WTC11 (cell line): ENCODE measurements at regions not wholly inside any gene's neighbourhood (a gene's known extent, or its start where the extent isn't known, plus 50 kb on each side); places are given as distances from the start of the nearest gene placed in this dataset.

Source experiments
- ATAC-seq: fragments of 200-7000 bp; cut with Tn5 transposase; 2 replicates; pipeline ENCODE4 v1.10.0; 2021; ENCODE audit warnings: mild to moderate bottlenecking, moderate library complexity
- CTCF ChIA-PET: fragments of 300-600 bp; sonication (Branson Sonifier 250); formaldehyde crosslinking; loops from one replicate; lab custom pipeline; 2021; ENCODE audit warnings: antibody characterized with exemption; lab: Charles Lee
- POLR2A ChIA-PET: fragments of 350-600 bp; sonication (Branson Sonifier 250); formaldehyde crosslinking; loops from one replicate; lab custom pipeline; 2021; ENCODE audit warnings: antibody characterized with exemption; lab: Charles Lee
- DNase-seq: peaks from one replicate; pipeline ENCODE4 v3.0.0; 2021; ENCODE audit warnings: low spot score
- H3K27ac Mint-ChIP-seq: 2 replicates; pipeline ENCODE4 v1.8.0; 2021; ENCODE audit warnings: mixed read lengths
- H3K27me3 Mint-ChIP-seq: 2 replicates; pipeline ENCODE4 v1.8.0; 2021; ENCODE audit warnings: low read depth, mild to moderate bottlenecking, moderate library complexity, mixed read lengths
- H3K36me3 Mint-ChIP-seq: 2 replicates; pipeline ENCODE4 v1.8.0; 2021; ENCODE audit warnings: mixed read lengths
- H3K4me1 Mint-ChIP-seq: 2 replicates; pipeline ENCODE4 v1.8.0; 2022; ENCODE audit warnings: mixed read lengths
- H3K4me3 Mint-ChIP-seq: 2 replicates; pipeline ENCODE4 v1.8.0; 2021; ENCODE audit warnings: mild to moderate bottlenecking, moderate library complexity, mixed read lengths
- H3K9me3 Mint-ChIP-seq: 2 replicates; pipeline ENCODE4 v1.8.0; 2021; ENCODE audit warnings: mixed read lengths
- ATF6 ChIP-seq: sonication (generic); formaldehyde crosslinking; IDR thresholded peaks from 2 replicates; pipeline ENCODE4 v1.8.1; 2023; ENCODE audit warnings: mild to moderate bottlenecking, missing genetic modification reagents
- CREM ChIP-seq: sonication (generic); formaldehyde crosslinking; IDR thresholded peaks from 2 replicates; pipeline ENCODE4 v1.8.1; 2022; ENCODE audit warnings: mild to moderate bottlenecking, missing genetic modification reagents, moderate library complexity
- E2F1 ChIP-seq: sonication (generic); formaldehyde crosslinking; IDR thresholded peaks from 2 replicates; pipeline ENCODE4 v1.8.0; 2022; ENCODE audit warnings: mild to moderate bottlenecking, missing genetic modification reagents
- ELF4 ChIP-seq: sonication (generic); formaldehyde crosslinking; IDR thresholded peaks from 2 replicates; pipeline ENCODE4 v1.8.1; 2022; ENCODE audit warnings: low read depth, mild to moderate bottlenecking, moderate library complexity, missing genetic modification reagents
- ESRRA ChIP-seq: sonication (generic); formaldehyde crosslinking; IDR thresholded peaks from 2 replicates; pipeline ENCODE4 v1.8.1; 2022; ENCODE audit warnings: mild to moderate bottlenecking, missing genetic modification reagents, borderline replicate concordance
- KAT7 ChIP-seq: sonication (generic); formaldehyde crosslinking; IDR thresholded peaks from 2 replicates; pipeline ENCODE4 v1.8.1; 2023; ENCODE audit warnings: missing genetic modification reagents, mild to moderate bottlenecking, borderline replicate concordance
- NR1H2 ChIP-seq: sonication (generic); formaldehyde crosslinking; IDR thresholded peaks from 2 replicates; pipeline ENCODE4 v1.9.0; 2021; ENCODE audit warnings: mild to moderate bottlenecking, moderate library complexity, missing genetic modification reagents
- RORB ChIP-seq: fragments of 250-450 bp; sonication (Bioruptor Pico); IDR thresholded peaks from 2 replicates; pipeline ENCODE4 v1.9.0; 2021; ENCODE audit warnings: mild to moderate bottlenecking
- SMAD3 ChIP-seq: sonication (generic); formaldehyde crosslinking; IDR thresholded peaks from 2 replicates; pipeline ENCODE4 v1.8.0; 2022; ENCODE audit warnings: missing genetic modification reagents, mild to moderate bottlenecking, borderline replicate concordance
- SP1 ChIP-seq: sonication (generic); formaldehyde crosslinking; conservative IDR thresholded peaks from 2 replicates; pipeline ENCODE4 v1.8.1; 2022; ENCODE audit warnings: missing genetic modification reagents
- STAT6 ChIP-seq: sonication (generic); formaldehyde crosslinking; conservative IDR thresholded peaks from 2 replicates; pipeline ENCODE4 v1.8.1; 2023; ENCODE audit warnings: mild to moderate bottlenecking, low read depth, missing genetic modification reagents, moderate library complexity
- TEAD4 ChIP-seq: sonication (generic); formaldehyde crosslinking; IDR thresholded peaks from 2 replicates; pipeline ENCODE4 v1.8.0; 2022; ENCODE audit warnings: mild to moderate bottlenecking, missing genetic modification reagents
- ZBTB21 ChIP-seq: sonication (generic); formaldehyde crosslinking; IDR thresholded peaks from 2 replicates; pipeline ENCODE4 v1.8.1; 2023; ENCODE audit warnings: mild to moderate bottlenecking, missing genetic modification reagents, borderline replicate concordance
- ZNF138 ChIP-seq: sonication (generic); formaldehyde crosslinking; conservative IDR thresholded peaks from 2 replicates; pipeline ENCODE4 v1.8.1; 2022; ENCODE audit warnings: mild to moderate bottlenecking, moderate library complexity, missing genetic modification reagents
- ZNF263 ChIP-seq: sonication (generic); formaldehyde crosslinking; IDR thresholded peaks from 2 replicates; pipeline ENCODE4 v1.8.1; 2022; ENCODE audit warnings: low read depth, mild to moderate bottlenecking, moderate library complexity, missing genetic modification reagents
- ZNF671 ChIP-seq: fragments of 250-450 bp; sonication (Bioruptor Pico); IDR thresholded peaks from 2 replicates; pipeline ENCODE4 v1.8.0; 2021; ENCODE audit warnings: mild to moderate bottlenecking
- TF ChIP-seq, protein P1 (sequence below): sonication (generic); formaldehyde crosslinking; IDR thresholded peaks from 2 replicates; pipeline ENCODE4 v1.8.1; 2023; ENCODE audit warnings: mild to moderate bottlenecking, missing genetic modification reagents, borderline replicate concordance
- TF ChIP-seq, protein P2 (sequence below): sonication (generic); formaldehyde crosslinking; IDR thresholded peaks from 2 replicates; pipeline ENCODE4 v1.8.0; 2022; ENCODE audit warnings: mild to moderate bottlenecking, missing genetic modification reagents
- TF ChIP-seq, protein P3 (sequence below): fragments of 250-450 bp; sonication (Bioruptor Pico); IDR thresholded peaks from 2 replicates; pipeline ENCODE4 v2.1.2; 2022; ENCODE audit warnings: mild to moderate bottlenecking, moderate library complexity
- TF ChIP-seq, protein P4 (sequence below): sonication (generic); formaldehyde crosslinking; IDR thresholded peaks from 2 replicates; pipeline ENCODE4 v1.8.1; 2022; ENCODE audit warnings: mild to moderate bottlenecking, missing genetic modification reagents, moderate library complexity, borderline replicate concordance

DNA sequence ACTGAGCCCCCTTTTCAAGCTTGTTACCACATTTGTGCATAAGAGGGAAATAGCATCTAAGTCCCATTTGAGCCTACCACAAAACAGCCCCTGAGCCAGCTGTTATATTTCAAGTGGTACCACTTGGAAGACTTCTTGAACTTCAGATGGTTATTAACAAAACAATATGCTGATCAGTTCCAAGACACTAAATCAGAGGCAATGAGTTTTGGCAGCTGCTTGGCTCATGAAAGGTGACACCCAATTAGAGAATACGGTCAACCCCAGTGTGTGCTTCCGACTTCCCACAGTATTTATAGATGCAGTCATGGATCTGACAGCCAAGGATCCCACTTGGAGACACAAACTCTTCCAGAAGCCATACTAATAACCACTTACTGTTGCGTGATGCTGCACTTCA lies 469.6 kb upstream of the PPP2R3A start:
- Mint-ChIP-seq H3K27ac (no peak overlapping the region), H3K4me1 (no peaks in the 10 kb centered on the region), H3K9me3 (no peaks in the 10 kb centered on the region), H3K36me3 (no peaks in the 10 kb centered on the region), H3K27me3 (no peaks in the 10 kb centered on the region; the same call in 1 of the 2 replicates), H3K4me3 (no peak overlapping the region)
- ChIA-PET CTCF (interaction anchor here (0.7 kb wide), 1 partner anchor 701 kb away, joined by 3 read pairs; the partner anchor contains the start of gene EPHB1), POLR2A (no interaction called here)
- ATAC-seq (no peak), DNase-seq (no peak)
- TF ChIP-seq E2F1 (CRISPR knock-in tag) (no peak), RORB (CRISPR knock-in tag) (no peak), ATF6 (no peak), STAT6 (no peak), ZNF138 (CRISPR knock-in tag) (no peak), ZBTB21 (CRISPR knock-in tag) (no peak), TEAD4 (no peak), ELF4 (no peak), NR1H2 (CRISPR knock-in tag) (no peak), ZNF263 (no peak), SMAD3 (CRISPR knock-in tag) (no peak), ESRRA (no peak), CREM (CRISPR knock-in tag) (no peak), KAT7 (CRISPR knock-in tag) (no peak)
- TF ChIP-seq, protein P1, sequence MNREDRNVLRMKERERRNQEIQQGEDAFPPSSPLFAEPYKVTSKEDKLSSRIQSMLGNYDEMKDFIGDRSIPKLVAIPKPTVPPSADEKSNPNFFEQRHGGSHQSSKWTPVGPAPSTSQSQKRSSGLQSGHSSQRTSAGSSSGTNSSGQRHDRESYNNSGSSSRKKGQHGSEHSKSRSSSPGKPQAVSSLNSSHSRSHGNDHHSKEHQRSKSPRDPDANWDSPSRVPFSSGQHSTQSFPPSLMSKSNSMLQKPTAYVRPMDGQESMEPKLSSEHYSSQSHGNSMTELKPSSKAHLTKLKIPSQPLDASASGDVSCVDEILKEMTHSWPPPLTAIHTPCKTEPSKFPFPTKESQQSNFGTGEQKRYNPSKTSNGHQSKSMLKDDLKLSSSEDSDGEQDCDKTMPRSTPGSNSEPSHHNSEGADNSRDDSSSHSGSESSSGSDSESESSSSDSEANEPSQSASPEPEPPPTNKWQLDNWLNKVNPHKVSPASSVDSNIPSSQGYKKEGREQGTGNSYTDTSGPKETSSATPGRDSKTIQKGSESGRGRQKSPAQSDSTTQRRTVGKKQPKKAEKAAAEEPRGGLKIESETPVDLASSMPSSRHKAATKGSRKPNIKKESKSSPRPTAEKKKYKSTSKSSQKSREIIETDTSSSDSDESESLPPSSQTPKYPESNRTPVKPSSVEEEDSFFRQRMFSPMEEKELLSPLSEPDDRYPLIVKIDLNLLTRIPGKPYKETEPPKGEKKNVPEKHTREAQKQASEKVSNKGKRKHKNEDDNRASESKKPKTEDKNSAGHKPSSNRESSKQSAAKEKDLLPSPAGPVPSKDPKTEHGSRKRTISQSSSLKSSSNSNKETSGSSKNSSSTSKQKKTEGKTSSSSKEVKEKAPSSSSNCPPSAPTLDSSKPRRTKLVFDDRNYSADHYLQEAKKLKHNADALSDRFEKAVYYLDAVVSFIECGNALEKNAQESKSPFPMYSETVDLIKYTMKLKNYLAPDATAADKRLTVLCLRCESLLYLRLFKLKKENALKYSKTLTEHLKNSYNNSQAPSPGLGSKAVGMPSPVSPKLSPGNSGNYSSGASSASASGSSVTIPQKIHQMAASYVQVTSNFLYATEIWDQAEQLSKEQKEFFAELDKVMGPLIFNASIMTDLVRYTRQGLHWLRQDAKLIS (CRISPR knock-in tag): no peak
- TF ChIP-seq, protein P2, sequence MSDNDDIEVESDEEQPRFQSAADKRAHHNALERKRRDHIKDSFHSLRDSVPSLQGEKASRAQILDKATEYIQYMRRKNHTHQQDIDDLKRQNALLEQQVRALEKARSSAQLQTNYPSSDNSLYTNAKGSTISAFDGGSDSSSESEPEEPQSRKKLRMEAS: no peak

DNA sequence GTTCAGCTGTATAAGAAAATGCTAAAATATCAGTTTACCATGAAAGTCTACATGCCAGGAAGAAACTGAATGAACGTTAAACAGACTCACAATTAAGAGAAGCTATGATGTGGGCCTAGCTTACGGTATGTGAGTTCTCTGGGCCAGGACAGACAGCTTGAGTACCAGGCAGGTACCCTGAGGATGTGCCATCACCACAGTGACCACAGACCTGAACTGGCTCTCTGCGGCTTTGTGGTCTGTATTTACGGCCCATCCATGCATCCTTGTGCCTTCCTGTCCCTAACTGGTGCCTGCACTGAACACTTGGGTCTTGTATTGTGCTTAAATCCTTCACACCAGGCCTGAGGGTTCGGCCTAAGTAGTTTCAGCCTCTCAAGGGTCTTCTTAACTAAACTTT lies 467.5 kb upstream of the PPP2R3A start:
- no peak overlapping the region for H3K27ac Mint-ChIP-seq
- no peaks in the 10 kb centered on the region for H3K36me3 Mint-ChIP-seq
- no peaks in the 10 kb centered on the region for H3K9me3 Mint-ChIP-seq
- ChIA-PET CTCF (interaction anchor here (2.5 kb wide), 1 partner anchor 19 kb away, joined by 6 read pairs; no protein-coding TSS in a partner anchor), POLR2A (no interaction called here)
- H3K27me3 Mint-ChIP-seq: no peaks in the 10 kb centered on the region; the same call in 1 of the 2 replicates
- H3K4me3 Mint-ChIP-seq: no peak overlapping the region
- no peak for DNase-seq
- H3K4me1 Mint-ChIP-seq: peaks cover 6% of the 10 kb centered on the region
- ATAC-seq: no peak
- TF ChIP-seq ZNF671 (CRISPR knock-in tag) (no peak), SP1 (CRISPR knock-in tag) (no peak), NR1H2 (CRISPR knock-in tag) (no peak)
- TF ChIP-seq, protein P3, sequence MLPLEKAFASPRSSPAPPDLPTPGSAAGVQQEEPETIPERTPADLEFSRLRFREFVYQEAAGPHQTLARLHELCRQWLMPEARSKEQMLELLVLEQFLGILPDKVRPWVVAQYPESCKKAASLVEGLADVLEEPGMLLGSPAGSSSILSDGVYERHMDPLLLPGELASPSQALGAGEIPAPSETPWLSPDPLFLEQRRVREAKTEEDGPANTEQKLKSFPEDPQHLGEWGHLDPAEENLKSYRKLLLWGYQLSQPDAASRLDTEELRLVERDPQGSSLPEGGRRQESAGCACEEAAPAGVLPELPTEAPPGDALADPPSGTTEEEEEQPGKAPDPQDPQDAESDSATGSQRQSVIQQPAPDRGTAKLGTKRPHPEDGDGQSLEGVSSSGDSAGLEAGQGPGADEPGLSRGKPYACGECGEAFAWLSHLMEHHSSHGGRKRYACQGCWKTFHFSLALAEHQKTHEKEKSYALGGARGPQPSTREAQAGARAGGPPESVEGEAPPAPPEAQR: no peak
- TF ChIP-seq, protein P4, sequence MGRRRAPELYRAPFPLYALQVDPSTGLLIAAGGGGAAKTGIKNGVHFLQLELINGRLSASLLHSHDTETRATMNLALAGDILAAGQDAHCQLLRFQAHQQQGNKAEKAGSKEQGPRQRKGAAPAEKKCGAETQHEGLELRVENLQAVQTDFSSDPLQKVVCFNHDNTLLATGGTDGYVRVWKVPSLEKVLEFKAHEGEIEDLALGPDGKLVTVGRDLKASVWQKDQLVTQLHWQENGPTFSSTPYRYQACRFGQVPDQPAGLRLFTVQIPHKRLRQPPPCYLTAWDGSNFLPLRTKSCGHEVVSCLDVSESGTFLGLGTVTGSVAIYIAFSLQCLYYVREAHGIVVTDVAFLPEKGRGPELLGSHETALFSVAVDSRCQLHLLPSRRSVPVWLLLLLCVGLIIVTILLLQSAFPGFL (CRISPR knock-in tag): no peak
